Thyroid gland (tissue), 4 donors: ENCODE measurements at regions not wholly inside any gene's neighbourhood (a gene's known extent, or its start where the extent isn't known, plus 50 kb on each side); places are given as distances from the start of the nearest gene placed in this dataset.

Experiments
- POLR2A ChIP-seq, 2 donors: fragments of 450-650 bp; IDR thresholded peaks; one replicate each; pipeline ENCODE4 v1.6.1; 2017; ENCODE audit warnings: antibody characterized with exemption in 2 of 2, mild to moderate bottlenecking in 2 of 2, moderate library complexity in 1 of 2
- TF ChIP-seq, protein P1 (sequence below), 6 experiments: fragments of 200-600 bp in 3 of 6; fragments of 450-650 bp in 3 of 6; sonication (generic) in 3 of 6; IDR thresholded peaks; one replicate each; pipeline ENCODE4 v1.5.1; 2016 to 2019; ENCODE audit warnings: antibody characterized with exemption in 6 of 6, mild to moderate bottlenecking in 2 of 6, inconsistent platforms in 1 of 6, moderate library complexity in 1 of 6

DNA sequence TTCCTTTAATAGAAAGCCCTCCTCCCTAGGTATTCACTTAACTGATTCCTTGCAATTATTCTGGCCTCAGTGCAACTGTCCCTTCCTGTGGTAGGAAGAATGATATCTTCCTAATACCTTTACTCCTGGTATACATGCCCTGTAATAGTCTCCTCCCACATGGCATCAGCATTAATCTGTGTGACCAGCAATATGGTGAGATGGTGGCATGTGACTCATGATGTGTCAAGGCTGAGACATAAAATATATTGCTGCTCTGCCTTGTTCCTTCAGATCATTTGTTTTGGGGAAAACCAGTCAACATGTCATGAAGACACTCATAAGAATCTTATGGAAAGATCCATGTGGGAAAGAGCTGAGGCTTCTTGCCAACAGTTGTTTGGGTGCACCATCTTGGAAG, 149.1 kb upstream of the TRPM3 start:
- no peak for TF ChIP-seq POLR2A (IDR thresholded peaks at IDR 0.05)
- TF ChIP-seq, protein P1, sequence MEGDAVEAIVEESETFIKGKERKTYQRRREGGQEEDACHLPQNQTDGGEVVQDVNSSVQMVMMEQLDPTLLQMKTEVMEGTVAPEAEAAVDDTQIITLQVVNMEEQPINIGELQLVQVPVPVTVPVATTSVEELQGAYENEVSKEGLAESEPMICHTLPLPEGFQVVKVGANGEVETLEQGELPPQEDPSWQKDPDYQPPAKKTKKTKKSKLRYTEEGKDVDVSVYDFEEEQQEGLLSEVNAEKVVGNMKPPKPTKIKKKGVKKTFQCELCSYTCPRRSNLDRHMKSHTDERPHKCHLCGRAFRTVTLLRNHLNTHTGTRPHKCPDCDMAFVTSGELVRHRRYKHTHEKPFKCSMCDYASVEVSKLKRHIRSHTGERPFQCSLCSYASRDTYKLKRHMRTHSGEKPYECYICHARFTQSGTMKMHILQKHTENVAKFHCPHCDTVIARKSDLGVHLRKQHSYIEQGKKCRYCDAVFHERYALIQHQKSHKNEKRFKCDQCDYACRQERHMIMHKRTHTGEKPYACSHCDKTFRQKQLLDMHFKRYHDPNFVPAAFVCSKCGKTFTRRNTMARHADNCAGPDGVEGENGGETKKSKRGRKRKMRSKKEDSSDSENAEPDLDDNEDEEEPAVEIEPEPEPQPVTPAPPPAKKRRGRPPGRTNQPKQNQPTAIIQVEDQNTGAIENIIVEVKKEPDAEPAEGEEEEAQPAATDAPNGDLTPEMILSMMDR (IDR thresholded peaks at IDR 0.05), result no peak
